ENCODE measurements at regions not wholly inside any gene's neighbourhood (a gene's known extent, or its start where the extent isn't known, plus 50 kb on each side); places are given as distances from the start of the nearest gene placed in this dataset.

GRCh38 chr6:10221178-10221577 is 193.7 kb downstream of the TFAP2A start:
- H3K27ac ChIP-seq (ENCODE audit: low read depth in 1 of 2, low read length in 2 of 2), result no peak overlapping the region
- no peak for TF ChIP-seq CTCF (IDR thresholded peaks at IDR 0.05)
- no peaks in the 10 kb centered on the region for H3K9me3 ChIP-seq (replicated peaks in 1 of 2; ENCODE audit: control insufficient read depth in 1 of 2, insufficient read depth in 1 of 2, low read length in 2 of 2)
- Mint-ChIP-seq H3K4me3 (no peak overlapping the region), H3K27me3 (ENCODE audit: low read depth in 3 of 3) (peaks cover 0 to 4% (median 3%) of the 10 kb centered on the region in 3 donors), H3K9me3 (peaks cover 3 to 18% (median 10%) of the 10 kb centered on the region in 7 donors), H3K27ac (no peak overlapping the region), H3K36me3 (no peaks in the 10 kb centered on the region), H3K4me1 (no peaks in the 10 kb centered on the region)
- H3K4me3 ChIP-seq (replicated peaks in 1 of 3; ENCODE audit: low read depth in 2 of 3, low read length in 3 of 3), result no peak overlapping the region
- intact Hi-C loops (cut with micrococcal nuclease), result no loop called here
- no peak overlapping the region for H3K9ac ChIP-seq (ENCODE audit: insufficient read depth, low read length, poor library complexity, severe bottlenecking)
- H3K4me2 ChIP-seq (replicated peaks; ENCODE audit: extremely low read depth, low read length, poor library complexity, severe bottlenecking), result no peak overlapping the region
- 77% methylated on average over 4 of the region's 5 CpGs for WGBS (ENCODE audit: insufficient coverage)
- DNase-seq, result no peak
- no peaks in the 10 kb centered on the region for H3K36me3 ChIP-seq (replicated peaks in 1 of 2; ENCODE audit: control insufficient read depth in 1 of 2, insufficient read depth in 2 of 2, low read length in 2 of 2)
- H3K27me3 ChIP-seq (ENCODE audit: control insufficient read depth in 2 of 2, insufficient read depth in 2 of 2, low read length in 2 of 2), result no peaks in the 10 kb centered on the region
- no peaks in the 10 kb centered on the region for H3K4me1 ChIP-seq (ENCODE audit: control insufficient read depth in 1 of 2, insufficient read depth in 2 of 2, low read length in 2 of 2)
- no peak overlapping the region for H2AFZ ChIP-seq (ENCODE audit: insufficient read depth, low read depth, low read length, poor library complexity, severe bottlenecking)
- no peaks in the 10 kb centered on the region for H4K20me1 ChIP-seq (ENCODE audit: insufficient read depth, low read length)
- H3K79me2 ChIP-seq (ENCODE audit: insufficient read depth, low read length), result no peaks in the 10 kb centered on the region

- H4K20me1 ChIP-seq (ENCODE audit: insufficient read depth, low read length), result no peaks in the 10 kb centered on the region
- no peak overlapping the region for H2AFZ ChIP-seq (ENCODE audit: insufficient read depth, low read depth, low read length, poor library complexity, severe bottlenecking)
- no peak overlapping the region for H3K27ac ChIP-seq (ENCODE audit: low read depth in 1 of 2, low read length in 2 of 2)
- no peak overlapping the region for H3K27ac Mint-ChIP-seq
- no peak overlapping the region for H3K9ac ChIP-seq (ENCODE audit: insufficient read depth, low read length, poor library complexity, severe bottlenecking)
- peaks cover 0 to 5% (median 4%) of the 10 kb centered on the region in 3 donors for H3K27me3 Mint-ChIP-seq (ENCODE audit: low read depth in 3 of 3)
- H3K36me3 Mint-ChIP-seq, result no peaks in the 10 kb centered on the region
- no peaks in the 10 kb centered on the region for H3K36me3 ChIP-seq (replicated peaks in 1 of 2; ENCODE audit: control insufficient read depth in 1 of 2, insufficient read depth in 2 of 2, low read length in 2 of 2)
- no peaks in the 10 kb centered on the region for H3K9me3 ChIP-seq (replicated peaks in 1 of 2; ENCODE audit: control insufficient read depth in 1 of 2, insufficient read depth in 1 of 2, low read length in 2 of 2)
- no peaks in the 10 kb centered on the region for H3K79me2 ChIP-seq (ENCODE audit: insufficient read depth, low read length)
- 50% methylated on average over 1 of the region's 2 CpGs for WGBS (ENCODE audit: insufficient coverage)
- H3K4me3 Mint-ChIP-seq, result no peak overlapping the region
- no peaks in the 10 kb centered on the region for H3K27me3 ChIP-seq (ENCODE audit: control insufficient read depth in 2 of 2, insufficient read depth in 2 of 2, low read length in 2 of 2)
- H3K4me3 ChIP-seq (replicated peaks in 1 of 3; ENCODE audit: low read depth in 2 of 3, low read length in 3 of 3), result no peak overlapping the region
- no peak for DNase-seq
- TF ChIP-seq CTCF (IDR thresholded peaks at IDR 0.05), result no peak
- no peak overlapping the region for H3K4me2 ChIP-seq (replicated peaks; ENCODE audit: extremely low read depth, low read length, poor library complexity, severe bottlenecking)
- H3K4me1 Mint-ChIP-seq, result no peaks in the 10 kb centered on the region
- peaks cover 1 to 9% (median 3%) of the 10 kb centered on the region in 7 donors for H3K9me3 Mint-ChIP-seq
- intact Hi-C loops (cut with micrococcal nuclease), result no loop called here
- H3K4me1 ChIP-seq (ENCODE audit: control insufficient read depth in 1 of 2, insufficient read depth in 2 of 2, low read length in 2 of 2), result no peaks in the 10 kb centered on the region
Measured at GRCh38 chr6:10219510-10219909, 195.4 kb downstream of the TFAP2A start.
